GM18909 (cell line): ENCODE measurements at regions not wholly inside any gene's neighbourhood (a gene's known extent, or its start where the extent isn't known, plus 50 kb on each side); places are given as distances from the start of the nearest gene placed in this dataset.
A peak's percentile ranks its signal among the peaks of the same experiment; 100 is the strongest.
"Not testable (repeated sequence)": the region's sequence is repeated elsewhere in the genome, so short reads cannot be mapped to it uniquely, and the experiment has no call there.

Experiments
- ATAC-seq: cut with Tn5 transposase; IDR thresholded peaks from one replicate; pipeline ENCODE4 v1.9.1; 2021; ENCODE audit warnings: mild to moderate bottlenecking; ENCODE audit not compliant: unreplicated experiment, poor library complexity

- no peak for ATAC-seq
Measured at GRCh38 chr17:70318051-70318450, 148.7 kb downstream of the KCNJ2 start.

DNA sequence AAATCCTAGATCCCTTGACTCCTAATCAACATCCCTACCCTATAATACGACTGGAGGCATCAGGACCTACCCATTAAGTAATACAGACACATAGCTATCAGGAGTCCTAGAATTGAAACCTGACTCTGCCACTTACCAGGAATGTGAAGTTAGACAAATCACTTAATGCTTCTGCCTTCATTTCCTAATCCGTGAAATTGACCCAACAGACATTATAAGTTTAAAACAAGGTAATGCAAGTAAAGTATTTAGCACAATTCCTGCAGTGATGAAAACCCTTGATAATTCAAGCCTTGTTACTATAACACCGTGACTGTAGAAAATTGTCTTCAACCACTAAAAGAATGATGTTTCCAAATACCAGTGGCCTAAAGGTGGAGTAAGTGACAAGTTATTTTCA is 150.2 kb downstream of the KCNJ2 start:
- no peak for ATAC-seq

- no peak for ATAC-seq
Measured at GRCh38 chr17:70320673-70321345, 151.5 kb downstream of the KCNJ2 start.

DNA sequence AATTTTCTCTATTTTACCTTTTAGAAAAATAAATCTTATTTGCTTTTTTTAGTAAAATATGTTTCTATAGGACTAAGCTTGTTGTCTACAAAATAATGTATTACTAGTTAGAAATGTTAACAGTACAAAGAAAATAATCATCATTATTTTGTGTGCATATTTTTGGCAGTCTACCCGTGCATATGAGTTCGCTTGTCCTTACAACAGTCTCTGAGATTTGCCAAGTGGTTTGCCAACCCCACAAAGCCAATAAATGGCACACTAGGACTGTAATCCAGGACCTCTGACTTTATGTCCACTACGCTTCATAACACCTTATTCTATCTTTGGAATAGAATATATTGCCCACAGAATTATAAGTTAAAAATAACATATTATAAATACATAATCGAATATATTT is 152.0 kb downstream of the KCNJ2 start:
- ATAC-seq = no peak

DNA sequence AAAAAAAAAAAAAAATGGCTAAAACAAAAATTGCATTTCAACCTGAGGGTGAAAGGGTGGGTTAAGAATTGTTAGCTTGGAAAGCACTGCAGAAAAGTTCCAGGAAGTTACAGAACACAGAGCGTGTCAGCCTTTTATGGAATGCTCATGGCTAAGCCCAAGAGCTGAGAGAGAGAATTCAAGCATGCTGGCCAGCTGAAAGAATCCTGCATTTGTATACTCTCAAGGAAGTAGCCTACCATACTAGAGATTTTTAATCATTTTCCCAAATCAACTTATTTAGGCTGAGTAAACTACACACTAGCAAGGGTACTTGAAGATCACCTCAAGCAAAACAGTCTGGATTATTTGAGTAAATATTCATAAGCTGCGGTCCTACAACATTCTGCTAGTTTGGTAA is 153.9 kb downstream of the KCNJ2 start:
- ATAC-seq = no peak

DNA sequence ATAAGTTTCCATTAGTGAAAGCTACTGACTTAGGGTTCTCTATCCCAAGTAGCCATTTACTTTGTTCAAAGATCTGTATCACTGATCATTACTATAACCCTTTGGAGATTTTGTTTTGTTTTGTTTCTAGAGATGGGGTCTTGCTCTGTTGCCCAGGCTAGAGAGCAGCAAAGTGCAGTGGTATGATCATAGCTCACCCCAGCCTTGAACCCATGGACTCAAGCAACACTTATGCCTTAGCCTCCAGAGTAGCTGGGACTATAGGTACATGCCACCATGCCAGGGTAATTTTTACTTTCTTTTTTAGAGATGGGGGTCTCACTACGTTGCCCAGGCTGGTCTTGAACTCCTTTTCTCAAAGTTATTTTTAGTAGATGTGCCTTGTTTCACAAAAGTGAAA is 154.7 kb downstream of the KCNJ2 start:
- ATAC-seq = no peak

- ATAC-seq = no peak
Measured at GRCh38 chr17:70327279-70327678, 157.9 kb downstream of the KCNJ2 start.

DNA sequence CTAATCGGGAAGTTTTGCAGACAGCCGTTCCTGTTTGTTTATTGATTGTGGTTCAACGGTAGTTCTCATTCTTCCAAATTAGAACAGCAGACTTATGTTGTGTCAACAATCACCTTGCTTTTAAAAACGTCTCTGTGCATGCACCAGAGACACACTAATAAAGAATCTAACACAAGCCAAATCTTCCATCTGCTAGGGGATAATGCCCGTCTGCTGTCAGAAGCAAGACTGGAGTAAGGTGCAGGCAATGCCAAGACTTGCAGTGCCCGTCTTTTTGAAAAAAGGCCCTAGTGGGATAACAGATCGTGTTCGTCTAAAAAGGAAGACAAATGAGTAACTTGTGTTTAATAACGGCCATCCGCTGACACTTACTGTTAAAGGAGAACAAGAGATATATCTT is 158.4 kb downstream of the KCNJ2 start:
- ATAC-seq = no peak

GRCh38 chr17:70329721-70330120 is 160.4 kb downstream of the KCNJ2 start:
- no peak for ATAC-seq

DNA sequence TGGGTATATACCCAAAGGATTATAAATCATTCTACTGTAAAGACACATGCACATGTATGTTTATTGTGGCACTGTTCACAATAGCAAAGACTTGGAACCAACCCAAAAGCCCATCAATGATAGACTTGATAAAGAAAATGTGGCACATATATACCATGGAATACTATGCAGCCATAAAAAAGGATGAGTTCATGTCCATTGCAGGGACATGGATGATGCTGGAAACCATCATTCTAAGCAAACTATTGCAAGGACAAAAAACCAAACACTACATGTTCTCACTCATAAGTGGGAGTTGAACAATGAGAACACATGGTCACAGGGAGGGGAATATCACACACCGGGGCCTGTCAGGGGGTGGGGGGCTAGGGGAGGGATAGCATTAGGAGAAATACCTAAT is 161.7 kb downstream of the KCNJ2 start:
- ATAC-seq = not testable (repeated sequence)

DNA sequence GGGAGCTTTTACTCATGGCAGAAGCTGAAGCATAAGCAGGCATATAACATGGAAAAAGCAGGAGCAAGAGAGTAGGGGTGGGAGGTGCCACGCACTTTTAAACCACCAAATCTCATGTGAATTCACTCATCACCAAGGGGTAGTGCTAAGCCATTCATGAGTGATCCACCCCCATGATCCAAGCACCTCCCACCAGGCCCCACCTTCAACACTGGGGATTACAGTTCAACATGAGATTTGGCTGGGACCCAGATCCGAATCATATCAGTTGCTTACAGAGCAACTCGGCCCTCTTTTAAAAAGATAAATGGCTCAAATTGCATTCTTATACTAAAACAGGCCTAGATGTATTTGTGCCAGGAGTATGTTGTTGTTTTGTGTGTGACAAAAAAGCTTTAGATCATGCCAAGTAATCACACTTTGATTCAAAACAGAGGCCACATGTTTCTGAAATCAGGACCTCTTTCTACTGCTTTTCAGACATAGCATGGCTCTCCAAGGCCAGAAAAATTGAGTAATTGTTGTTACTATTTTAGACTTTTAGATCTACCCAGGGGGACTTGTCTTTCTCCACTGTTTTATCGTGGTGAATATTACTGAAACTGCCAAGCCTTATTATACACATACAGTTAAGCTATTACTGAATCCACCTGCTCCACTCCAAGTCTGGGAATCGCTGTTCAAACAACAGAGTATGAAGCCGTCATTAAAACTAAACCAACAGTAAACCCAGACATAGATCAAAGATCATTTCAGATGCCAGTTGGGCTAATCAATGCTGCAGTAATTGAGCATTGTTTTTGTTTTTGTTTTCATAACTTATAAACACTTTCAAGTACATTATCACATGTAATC is 163.3 kb downstream of the KCNJ2 start:
- ATAC-seq = no peak

- no peak for ATAC-seq
Measured at GRCh38 chr17:70336411-70336810, 167.1 kb downstream of the KCNJ2 start.

DNA sequence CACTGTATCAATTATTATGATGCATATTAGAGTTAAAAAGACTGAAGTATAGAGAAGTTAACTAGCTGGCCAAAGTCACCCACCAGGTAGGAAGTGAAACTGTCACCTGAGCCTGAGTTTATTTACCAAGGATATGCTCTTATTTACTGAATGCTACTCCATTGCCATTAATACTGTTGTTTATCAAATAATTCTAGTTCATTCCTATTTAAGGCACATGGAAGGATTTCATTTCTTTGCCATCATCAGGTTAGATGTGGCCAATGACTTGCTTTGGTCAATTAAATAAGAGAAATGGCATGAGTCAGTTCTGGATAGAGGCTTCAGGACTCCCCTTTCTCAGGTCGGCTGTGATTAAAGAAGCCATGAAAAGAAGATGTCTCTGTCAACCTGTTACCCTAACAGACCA is 169.6 kb downstream of the KCNJ2 start:
- ATAC-seq = no peak

GRCh38 chr17:70343114-70343513 is 173.8 kb downstream of the KCNJ2 start:
- no peak for ATAC-seq

GRCh38 chr17:70344386-70345060 is 175.2 kb downstream of the KCNJ2 start:
- no peak for ATAC-seq

DNA sequence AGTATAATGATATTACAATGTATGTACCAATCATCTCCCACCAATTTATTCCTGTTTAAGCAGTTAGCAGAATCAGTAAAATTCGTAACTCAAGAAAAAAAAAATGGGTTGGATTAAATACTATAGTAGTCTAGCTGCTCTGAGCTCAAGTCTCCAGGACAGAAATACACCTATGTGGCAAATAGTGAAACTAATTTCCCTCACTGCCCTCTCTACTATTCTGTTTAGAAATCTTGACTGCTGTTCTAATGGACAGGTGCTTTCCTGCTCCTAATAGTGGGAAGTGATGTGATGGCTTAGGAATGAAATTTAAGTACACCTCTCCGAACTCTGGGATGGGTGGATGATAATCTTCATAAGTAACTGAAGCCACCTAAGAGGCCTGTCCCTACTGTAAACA is 175.7 kb downstream of the KCNJ2 start:
- ATAC-seq = no peak

DNA sequence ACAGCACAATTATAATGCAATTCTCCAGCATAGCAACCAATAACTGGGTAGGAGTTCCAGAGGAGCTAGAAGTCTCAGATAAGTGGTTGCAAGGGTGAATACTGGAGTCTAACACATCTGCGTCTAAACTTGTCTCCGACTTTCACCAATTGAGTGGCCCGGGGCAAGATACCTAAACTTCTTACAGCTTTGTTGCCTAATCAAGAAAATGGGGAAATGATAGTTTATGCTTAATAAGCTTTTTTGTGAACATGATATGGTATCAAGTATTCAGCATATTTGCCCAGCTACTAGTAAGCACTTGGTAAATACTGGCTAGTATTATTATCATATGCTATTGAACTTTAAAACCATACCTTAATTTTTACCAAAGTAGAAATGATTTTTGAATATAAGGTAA is 183.5 kb downstream of the KCNJ2 start:
- no peak for ATAC-seq

- ATAC-seq = peak; percentile 61
Measured at GRCh38 chr17:70353408-70354092, 184.2 kb downstream of the KCNJ2 start.

DNA sequence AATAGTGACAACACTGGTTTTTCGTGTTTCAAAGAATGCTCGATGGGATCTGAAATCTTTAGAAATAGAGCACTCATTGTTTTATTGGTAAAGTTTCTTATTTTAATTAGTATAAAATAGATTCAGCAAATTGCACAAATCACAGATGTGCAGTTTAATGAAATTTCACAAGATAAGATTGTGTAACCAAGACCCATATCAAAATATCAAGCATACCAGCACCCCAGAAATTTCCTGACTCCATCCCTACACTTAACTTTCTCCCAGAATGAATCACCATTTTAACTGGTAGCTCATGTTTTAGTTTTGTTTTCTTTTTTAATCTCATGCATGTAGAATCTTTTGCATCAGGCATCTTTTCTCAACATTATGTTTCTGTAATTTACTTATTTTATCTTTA is 185.9 kb downstream of the KCNJ2 start:
- ATAC-seq = no peak

DNA sequence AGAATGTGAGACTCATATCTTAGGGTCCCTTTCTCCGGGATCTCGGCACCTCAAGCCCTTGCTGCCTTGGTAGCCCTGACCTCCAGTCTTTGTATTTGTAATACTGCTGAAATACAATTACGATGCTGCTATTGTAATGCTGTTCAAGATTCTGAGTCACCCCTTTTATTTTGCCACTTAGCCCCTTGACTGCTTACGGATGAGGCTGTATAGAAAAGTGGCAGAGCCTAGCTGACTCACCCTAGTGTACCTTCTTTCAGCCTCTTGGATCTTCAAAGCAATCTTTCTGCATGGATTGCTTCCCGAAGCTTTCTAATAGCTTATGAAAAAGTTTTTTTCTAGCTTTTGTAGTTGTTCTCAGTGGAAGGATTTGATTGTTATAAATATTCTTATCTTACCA is 187.9 kb downstream of the KCNJ2 start:
- ATAC-seq = no peak

- peak; percentile 91 for ATAC-seq
Measured at GRCh38 chr17:70365091-70365583, 195.8 kb downstream of the KCNJ2 start.
